ENCODE measurements at regions not wholly inside any gene's neighbourhood (a gene's known extent, or its start where the extent isn't known, plus 50 kb on each side); places are given as distances from the start of the nearest gene placed in this dataset.

GRCh38 chr11:116386118-116386699, 386.6 kb downstream of the BUD13 start:
- no peak for DNase-seq (ENCODE audit: extremely low spot score in 2 of 2)
- no peaks in the 10 kb centered on the region for H3K36me3 ChIP-seq
- no peak overlapping the region for H3K27ac ChIP-seq
- H3K27me3 ChIP-seq, result no peaks in the 10 kb centered on the region
- TF ChIP-seq POLR2AphosphoS5 (IDR thresholded peaks at IDR 0.05; ENCODE audit: insufficient read depth in 1 of 2, low read depth in 1 of 2), result no peak
- TF ChIP-seq, protein P1, sequence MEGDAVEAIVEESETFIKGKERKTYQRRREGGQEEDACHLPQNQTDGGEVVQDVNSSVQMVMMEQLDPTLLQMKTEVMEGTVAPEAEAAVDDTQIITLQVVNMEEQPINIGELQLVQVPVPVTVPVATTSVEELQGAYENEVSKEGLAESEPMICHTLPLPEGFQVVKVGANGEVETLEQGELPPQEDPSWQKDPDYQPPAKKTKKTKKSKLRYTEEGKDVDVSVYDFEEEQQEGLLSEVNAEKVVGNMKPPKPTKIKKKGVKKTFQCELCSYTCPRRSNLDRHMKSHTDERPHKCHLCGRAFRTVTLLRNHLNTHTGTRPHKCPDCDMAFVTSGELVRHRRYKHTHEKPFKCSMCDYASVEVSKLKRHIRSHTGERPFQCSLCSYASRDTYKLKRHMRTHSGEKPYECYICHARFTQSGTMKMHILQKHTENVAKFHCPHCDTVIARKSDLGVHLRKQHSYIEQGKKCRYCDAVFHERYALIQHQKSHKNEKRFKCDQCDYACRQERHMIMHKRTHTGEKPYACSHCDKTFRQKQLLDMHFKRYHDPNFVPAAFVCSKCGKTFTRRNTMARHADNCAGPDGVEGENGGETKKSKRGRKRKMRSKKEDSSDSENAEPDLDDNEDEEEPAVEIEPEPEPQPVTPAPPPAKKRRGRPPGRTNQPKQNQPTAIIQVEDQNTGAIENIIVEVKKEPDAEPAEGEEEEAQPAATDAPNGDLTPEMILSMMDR (IDR thresholded peaks at IDR 0.05), result no peak
- no peak for TF ChIP-seq POLR2A (IDR thresholded peaks at IDR 0.05)
- no peaks in the 10 kb centered on the region for H3K9me3 ChIP-seq
- H3K4me3 ChIP-seq, result no peak overlapping the region
- intact Hi-C loops (cut with DNase I), result no loop called here
- no peaks in the 10 kb centered on the region for H3K4me1 ChIP-seq

DNA sequence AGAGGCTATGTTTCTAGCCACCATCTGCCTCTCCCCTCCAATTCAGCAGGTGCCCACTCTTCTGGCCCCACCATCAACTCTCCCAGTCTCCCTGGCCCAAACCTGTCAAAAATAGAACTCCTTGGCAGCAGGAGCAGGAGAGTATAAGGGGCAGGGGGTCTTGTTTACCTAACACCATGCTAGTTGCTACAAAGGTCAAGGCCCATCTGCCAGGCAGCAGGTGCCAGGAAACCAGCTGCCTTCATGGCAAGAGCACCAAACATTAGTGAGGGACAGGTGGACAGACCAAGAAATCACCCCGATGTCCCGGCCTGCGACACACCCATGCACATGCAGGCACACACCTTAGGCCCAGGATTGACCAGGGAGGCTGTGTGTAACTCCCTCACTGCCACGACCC, 387.9 kb downstream of the BUD13 start:
- Histone ChIP-seq H3K36me3 (no peaks in the 10 kb centered on the region), H3K27me3 (no peaks in the 10 kb centered on the region), H3K9me3 (no peaks in the 10 kb centered on the region), H3K27ac (no peak overlapping the region), H3K4me1 (no peaks in the 10 kb centered on the region), H3K4me3 (no peak overlapping the region)
- TF ChIP-seq POLR2AphosphoS5 (IDR thresholded peaks at IDR 0.05; ENCODE audit: insufficient read depth in 1 of 2, low read depth in 1 of 2) (no peak), POLR2A (IDR thresholded peaks at IDR 0.05) (no peak)
- TF ChIP-seq, protein P1 (IDR thresholded peaks at IDR 0.05), result no peak
- intact Hi-C loops (cut with DNase I), result no loop called here
- no peak for DNase-seq (ENCODE audit: extremely low spot score in 2 of 2)

DNA sequence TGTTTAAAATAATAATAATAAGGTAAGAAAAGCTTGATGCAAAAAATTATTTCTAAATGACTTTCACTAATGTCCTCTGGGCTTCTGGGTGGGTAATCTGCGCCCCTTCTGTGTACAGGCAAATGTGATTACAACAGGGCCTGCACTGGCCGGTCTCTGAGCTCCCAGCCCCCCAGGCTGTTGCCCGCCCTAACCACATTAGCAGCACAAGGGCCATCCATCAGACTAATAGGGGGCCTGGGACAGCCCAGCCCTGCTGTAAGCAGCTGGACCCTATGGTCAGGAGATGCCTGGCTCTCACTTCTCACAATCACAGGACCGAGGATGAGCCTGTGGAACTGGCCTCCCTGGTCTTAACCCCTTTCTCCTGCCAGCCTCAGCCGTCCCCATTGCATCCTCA, 388.4 kb downstream of the BUD13 start:
- no peaks in the 10 kb centered on the region for H3K27me3 ChIP-seq
- H3K4me3 ChIP-seq, result no peak overlapping the region
- no peaks in the 10 kb centered on the region for H3K9me3 ChIP-seq
- H3K4me1 ChIP-seq, result no peaks in the 10 kb centered on the region
- intact Hi-C loops (cut with DNase I), result no loop called here
- no peak overlapping the region for H3K27ac ChIP-seq
- no peaks in the 10 kb centered on the region for H3K36me3 ChIP-seq
- DNase-seq (ENCODE audit: extremely low spot score in 2 of 2), result no peak
- TF ChIP-seq, protein P1 (IDR thresholded peaks at IDR 0.05), result no peak
- no peak for TF ChIP-seq POLR2AphosphoS5 (IDR thresholded peaks at IDR 0.05; ENCODE audit: insufficient read depth in 1 of 2, low read depth in 1 of 2)
- no peak for TF ChIP-seq POLR2A (IDR thresholded peaks at IDR 0.05)

- H3K27me3 ChIP-seq, result no peaks in the 10 kb centered on the region
- H3K27ac ChIP-seq, result no peak overlapping the region
- no peaks in the 10 kb centered on the region for H3K36me3 ChIP-seq
- no peak overlapping the region for H3K4me3 ChIP-seq
- DNase-seq (ENCODE audit: extremely low spot score in 2 of 2), result no peak
- intact Hi-C loops (cut with DNase I), result no loop called here
- no peaks in the 10 kb centered on the region for H3K9me3 ChIP-seq
- TF ChIP-seq, protein P1 (IDR thresholded peaks at IDR 0.05), result no peak
- TF ChIP-seq POLR2AphosphoS5 (IDR thresholded peaks at IDR 0.05; ENCODE audit: insufficient read depth in 1 of 2, low read depth in 1 of 2) (no peak), POLR2A (IDR thresholded peaks at IDR 0.05) (no peak)
- no peaks in the 10 kb centered on the region for H3K4me1 ChIP-seq
These were observed 393.5 kb downstream of the BUD13 start for GRCh38 chr11:116379185-116379828.

- H3K27me3 ChIP-seq, result no peaks in the 10 kb centered on the region
- no peak for DNase-seq (ENCODE audit: extremely low spot score in 2 of 2)
These were observed 396.2 kb downstream of the BUD13 start for GRCh38 chr11:116376547-116376946.

More at GRCh38 chr11:116376547-116376946, 396.2 kb downstream of the BUD13 start:
- Histone ChIP-seq H3K9me3 (no peaks in the 10 kb centered on the region), H3K4me3 (no peak overlapping the region), H3K36me3 (no peaks in the 10 kb centered on the region), H3K4me1 (no peaks in the 10 kb centered on the region), H3K27ac (no peak overlapping the region)
- TF ChIP-seq POLR2A (IDR thresholded peaks at IDR 0.05) (no peak), POLR2AphosphoS5 (IDR thresholded peaks at IDR 0.05; ENCODE audit: insufficient read depth in 1 of 2, low read depth in 1 of 2) (no peak)
- TF ChIP-seq, protein P1 (IDR thresholded peaks at IDR 0.05), result no peak
- intact Hi-C loops (cut with DNase I), result no loop called here
